GM19240 (cell line): ENCODE measurements at regions not wholly inside any gene's neighbourhood (a gene's known extent, or its start where the extent isn't known, plus 50 kb on each side); places are given as distances from the start of the nearest gene placed in this dataset.

ENCODE experiments used
- DNase-seq: peaks from one replicate; pipeline ENCODE4 v3.0.0; 2011; ENCODE audit warnings: low spot score; ENCODE audit not compliant: insufficient read length

GRCh38 chr5:77157732-77158532 is 52.5 kb upstream of the PDE8B start:
- no peak for DNase-seq

- DNase-seq: no peak
Measured at GRCh38 chr5:77156379-77156778, 54.1 kb upstream of the PDE8B start.

GRCh38 chr5:77155179-77155785 is 55.2 kb upstream of the PDE8B start:
- no peak for DNase-seq

GRCh38 chr5:77152441-77152840 is 58.0 kb upstream of the PDE8B start:
- no peak for DNase-seq

- DNase-seq: no peak
Measured at GRCh38 chr5:77151501-77151900, 59.0 kb upstream of the PDE8B start.

- no peak for DNase-seq
Measured at GRCh38 chr5:77146896-77147295, 59.8 kb upstream of the ZBED3 start.

- DNase-seq: no peak
Measured at GRCh38 chr5:77145666-77146065, 58.6 kb upstream of the ZBED3 start.

GRCh38 chr5:77144837-77145139 is 57.7 kb upstream of the ZBED3 start:
- DNase-seq: no peak

- peak; percentile 20 for DNase-seq
Measured at GRCh38 chr5:77143998-77144836, 57.1 kb upstream of the ZBED3 start.

GRCh38 chr5:77140350-77140749 is 53.3 kb upstream of the ZBED3 start:
- no peak for DNase-seq

- DNase-seq: no peak
Measured at GRCh38 chr5:77139001-77139400, 51.9 kb upstream of the ZBED3 start.
